HepG2 (cell line): ENCODE measurements at regions not wholly inside any gene's neighbourhood (a gene's known extent, or its start where the extent isn't known, plus 50 kb on each side); places are given as distances from the start of the nearest gene placed in this dataset.

ENCODE experiments used
- ATAC-seq: fragments of 200-7000 bp; cut with Tn5 transposase; 3 replicates; pipeline ENCODE4 v1.9.1; 2020; ENCODE audit warnings: mild to moderate bottlenecking, moderate library complexity
- BruUV-seq: library from RNA; stranded (reverse); fragments of 400-500 nt; replicated peaks from 2 replicates; lab custom pipeline; 2021; lab: Mats Ljungman, UMichigan
- CTCF ChIA-PET: fragments of 300-600 bp; formaldehyde crosslinking; extraction: SDS; loops from one replicate; lab custom pipeline; 2021; ENCODE audit warnings: low total read pairs, inconsistent platforms, low intra/inter-chr PET ratio; lab: Yijun Ruan, JAX
- POLR2A ChIA-PET: fragments of 350-600 bp; sonication (Branson Sonifier 250); formaldehyde crosslinking; loops from one replicate; lab custom pipeline; 2020; ENCODE audit warnings: antibody characterized with exemption, inconsistent platforms; lab: Yijun Ruan, JAX
- DNase-seq: peaks from one replicate; pipeline ENCODE4 v3.0.0-alpha.2; 2015; ENCODE audit warnings: low spot score
- FAIRE-seq: peaks from 3 replicates; lab custom pipeline; 2011; peaks lifted over from hg19 to GRCh38; lab: Jason Lieb, UNC
- H2AFZ ChIP-seq: one replicate; pipeline ENCODE4 v1.6.1; 2011; ENCODE audit warnings: low read length, inconsistent platforms
- H3K27ac ChIP-seq: fragments of 300-600 bp; 3 replicates; pipeline ENCODE4 v1.8.0; 2011; ENCODE audit warnings: mixed run types, mild to moderate bottlenecking, mixed read lengths, low read length, inconsistent platforms; ENCODE audit not compliant: insufficient read depth; ENCODE audit errors: extremely low read length
- H3K27me3 ChIP-seq, 2 experiments: fragments of 200-600 bp in 1 of 2; 2 replicates in 1 of 2; 3 replicates in 1 of 2; pipeline versions ENCODE4 v1.6.0 to v1.8.0; 2011; ENCODE audit warnings: low read length in 2 of 2, mild to moderate bottlenecking in 2 of 2, moderate library complexity in 2 of 2, inconsistent platforms in 1 of 2; ENCODE audit not compliant: insufficient read depth in 2 of 2, control insufficient read depth in 1 of 2
- H3K36me3 ChIP-seq, 2 experiments: fragments of 200-600 bp in 1 of 2; replicated peaks in 1 of 2; 2 replicates in 1 of 2; 3 replicates in 1 of 2; pipeline versions ENCODE4 v1.5.1 to v1.8.0; 2011; ENCODE audit warnings: low read length in 2 of 2, inconsistent platforms in 1 of 2; ENCODE audit not compliant: insufficient read depth in 2 of 2, control insufficient read depth in 1 of 2
- H3K4me1 ChIP-seq: 2 replicates; pipeline ENCODE4 v1.5.1; 2012; ENCODE audit warnings: low read length, inconsistent platforms; ENCODE audit not compliant: insufficient read depth
- H3K4me2 ChIP-seq: 2 replicates; pipeline ENCODE4 v1.6.0; 2011; ENCODE audit warnings: low read depth, low read length, inconsistent platforms
- H3K4me3 ChIP-seq, 3 experiments: fragments of 200-600 bp in 1 of 3; sonication (generic), shearing (Covaris generic) in 1 of 3; replicated peaks in 1 of 3; 2 replicates each; pipeline ENCODE4 v1.5.1; 2011 to 2016; ENCODE audit warnings: low read length in 3 of 3, inconsistent platforms in 2 of 3, low read depth in 2 of 3, mild to moderate bottlenecking in 2 of 3, control low read depth in 1 of 3, mixed read lengths in 1 of 3; ENCODE audit not compliant: insufficient read depth in 1 of 3
- H3K79me2 ChIP-seq: one replicate; pipeline ENCODE4 v1.6.1; 2011; ENCODE audit warnings: low read length, inconsistent platforms; ENCODE audit not compliant: insufficient read depth
- H3K9ac ChIP-seq: 2 replicates; pipeline ENCODE4 v1.6.0; 2011; ENCODE audit warnings: mild to moderate bottlenecking, low read depth, low read length, inconsistent platforms; ENCODE audit not compliant: insufficient read depth
- H3K9me3 ChIP-seq: 2 replicates; pipeline ENCODE4 v1.5.1; 2012; ENCODE audit warnings: mild to moderate bottlenecking, low read length
- H4K20me1 ChIP-seq: 2 replicates; pipeline ENCODE4 v1.6.0; 2011; ENCODE audit warnings: inconsistent platforms, mild to moderate bottlenecking, low read length, moderate library complexity; ENCODE audit not compliant: insufficient read depth
- AGO2 ChIP-seq: fragments of 200-400 bp; formaldehyde crosslinking; optimal IDR thresholded peaks from 2 replicates; pipeline ENCODE3; 2017; ENCODE audit warnings: mild to moderate bottlenecking, low read depth, low read length, moderate library complexity
- DZIP1 ChIP-seq: sonication (generic); formaldehyde crosslinking; IDR thresholded peaks from 2 replicates; pipeline ENCODE4 v1.5.0; 2020; ENCODE audit warnings: mild to moderate bottlenecking, missing genetic modification reagents
- E2F5 ChIP-seq: sonication (generic); formaldehyde crosslinking; conservative IDR thresholded peaks from 2 replicates; pipeline ENCODE4 v1.4.0; 2020; ENCODE audit warnings: missing genetic modification reagents
- HNF1B ChIP-seq: sonication (generic); formaldehyde crosslinking; IDR thresholded peaks from 2 replicates; pipeline ENCODE4 v1.5.1; 2020; ENCODE audit warnings: mild to moderate bottlenecking, moderate library complexity, missing genetic modification reagents
- RNF219 ChIP-seq: sonication (generic); formaldehyde crosslinking; IDR thresholded peaks from 2 replicates; pipeline ENCODE4 v1.5.0; 2020; ENCODE audit warnings: mild to moderate bottlenecking, missing genetic modification reagents
- SRSF4 ChIP-seq: fragments of 200-400 bp; formaldehyde crosslinking; IDR thresholded peaks from one replicate; pipeline ENCODE4 v1.6.1; 2018; ENCODE audit warnings: mild to moderate bottlenecking, low read depth, low read length, moderate library complexity; ENCODE audit not compliant: poor library complexity, severe bottlenecking
- TOE1 ChIP-seq: sonication (generic); formaldehyde crosslinking; IDR thresholded peaks from 2 replicates; pipeline ENCODE4 v1.4.0; 2020; ENCODE audit warnings: mild to moderate bottlenecking, missing genetic modification reagents
- ZBTB44 ChIP-seq: sonication (generic); formaldehyde crosslinking; IDR thresholded peaks from 2 replicates; pipeline ENCODE4 v1.4.0; 2020; ENCODE audit warnings: missing genetic modification reagents
- ZHX1 ChIP-seq: sonication (generic); formaldehyde crosslinking; IDR thresholded peaks from 2 replicates; pipeline ENCODE4 v1.8.1; 2022; ENCODE audit warnings: low read depth, mild to moderate bottlenecking, missing genetic modification reagents
- ZNF24 ChIP-seq: fragments of 450-650 bp; IDR thresholded peaks from 2 replicates; pipeline ENCODE4 v1.6.1; 2017; ENCODE audit warnings: antibody characterized with exemption, mild to moderate bottlenecking
- WGBS: methylation state at CpG from one replicate; pipeline ENCODE4 v1.1.6; 2017; ENCODE audit warnings: low lambda C conversion rate; 5-methylcytosine and 5-hydroxymethylcytosine counted together
- in situ Hi-C: cut with HindIII; loops from 2 replicates; pipeline ENCODE4 v1.10.0; 2017; ENCODE audit warnings: low pct_unique_long_range_greater_than_20kb; ENCODE audit not compliant: extremely low pct_ligation_motif_present
- intact Hi-C: fragments of 100-400 bp; cut with micrococcal nuclease; formaldehyde crosslinking; loops from one replicate; pipeline ENCODE4 v1.10.0; 2022; ENCODE audit not compliant: unreplicated experiment

GRCh38 chr2:15107137-15107536 is 454.0 kb downstream of the NBAS start:
- WGBS: 0% methylated on average over 1 of the region's 1 CpG
- in situ Hi-C loops: no loop called here

More at GRCh38 chr2:15107137-15107536, 454.0 kb downstream of the NBAS start:
- H3K79me2 ChIP-seq: no peaks in the 10 kb centered on the region
- no peak overlapping the region for H3K4me3 ChIP-seq
- H2AFZ ChIP-seq: no peak overlapping the region
- H3K27me3 ChIP-seq: no peaks in the 10 kb centered on the region
- ChIA-PET CTCF (no interaction called here), POLR2A (no interaction called here)
- no peak for ATAC-seq
- no peak for FAIRE-seq
- H3K27ac ChIP-seq: no peak overlapping the region
- no peak overlapping the region for H3K9ac ChIP-seq
- DNase-seq: no peak
- intact Hi-C loops: no loop called here
- H3K4me2 ChIP-seq: no peak overlapping the region
- H3K4me1 ChIP-seq: no peaks in the 10 kb centered on the region
- H3K9me3 ChIP-seq: peaks cover 21% of the 10 kb centered on the region
- no peaks in the 10 kb centered on the region for H3K36me3 ChIP-seq
- H4K20me1 ChIP-seq: no peaks in the 10 kb centered on the region
- TF ChIP-seq HNF1B (no peak), ZNF24 (no peak), ZHX1 (CRISPR knock-in tag) (no peak), DZIP1 (CRISPR knock-in tag) (no peak), ZBTB44 (CRISPR knock-in tag) (no peak), E2F5 (CRISPR knock-in tag) (no peak), TOE1 (CRISPR knock-in tag) (no peak), SRSF4 (no peak), RNF219 (no peak), AGO2 (no peak)
- TF ChIP-seq, all 625 proteins: peak for 0
- BruUV-seq: no TSS peak
